ENCODE measurements at regions not wholly inside any gene's neighbourhood (a gene's known extent, or its start where the extent isn't known, plus 50 kb on each side); places are given as distances from the start of the nearest gene placed in this dataset.

DNA sequence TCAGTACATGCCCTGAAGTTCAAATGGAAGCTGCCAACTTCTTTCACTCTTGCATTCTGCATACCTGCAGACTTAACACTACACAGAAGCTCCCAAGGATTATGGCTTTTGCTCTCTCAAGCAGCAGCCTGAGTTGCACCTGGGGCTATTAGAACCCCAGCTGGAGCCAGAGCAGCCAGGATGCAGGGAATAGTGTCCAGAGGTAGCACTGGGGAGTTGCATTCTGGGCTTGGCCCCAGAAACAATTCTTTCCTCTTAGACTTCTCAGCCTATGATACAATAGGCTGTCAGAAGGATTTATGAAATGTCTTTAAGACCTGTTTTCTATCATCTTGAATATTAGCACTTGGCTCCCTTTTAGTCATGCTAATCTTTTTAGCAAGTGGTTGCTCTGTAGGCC is 886.7 kb upstream of the GHITM start:
- TF ChIP-seq, protein P1, sequence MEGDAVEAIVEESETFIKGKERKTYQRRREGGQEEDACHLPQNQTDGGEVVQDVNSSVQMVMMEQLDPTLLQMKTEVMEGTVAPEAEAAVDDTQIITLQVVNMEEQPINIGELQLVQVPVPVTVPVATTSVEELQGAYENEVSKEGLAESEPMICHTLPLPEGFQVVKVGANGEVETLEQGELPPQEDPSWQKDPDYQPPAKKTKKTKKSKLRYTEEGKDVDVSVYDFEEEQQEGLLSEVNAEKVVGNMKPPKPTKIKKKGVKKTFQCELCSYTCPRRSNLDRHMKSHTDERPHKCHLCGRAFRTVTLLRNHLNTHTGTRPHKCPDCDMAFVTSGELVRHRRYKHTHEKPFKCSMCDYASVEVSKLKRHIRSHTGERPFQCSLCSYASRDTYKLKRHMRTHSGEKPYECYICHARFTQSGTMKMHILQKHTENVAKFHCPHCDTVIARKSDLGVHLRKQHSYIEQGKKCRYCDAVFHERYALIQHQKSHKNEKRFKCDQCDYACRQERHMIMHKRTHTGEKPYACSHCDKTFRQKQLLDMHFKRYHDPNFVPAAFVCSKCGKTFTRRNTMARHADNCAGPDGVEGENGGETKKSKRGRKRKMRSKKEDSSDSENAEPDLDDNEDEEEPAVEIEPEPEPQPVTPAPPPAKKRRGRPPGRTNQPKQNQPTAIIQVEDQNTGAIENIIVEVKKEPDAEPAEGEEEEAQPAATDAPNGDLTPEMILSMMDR (IDR thresholded peaks at IDR 0.05) = no peak
- no peak for TF ChIP-seq POLR2A (IDR thresholded peaks at IDR 0.05)

All from uterus (tissue), 2 donors.